ENCODE measurements at regions not wholly inside any gene's neighbourhood (a gene's known extent, or its start where the extent isn't known, plus 50 kb on each side); places are given as distances from the start of the nearest gene placed in this dataset.

DNA sequence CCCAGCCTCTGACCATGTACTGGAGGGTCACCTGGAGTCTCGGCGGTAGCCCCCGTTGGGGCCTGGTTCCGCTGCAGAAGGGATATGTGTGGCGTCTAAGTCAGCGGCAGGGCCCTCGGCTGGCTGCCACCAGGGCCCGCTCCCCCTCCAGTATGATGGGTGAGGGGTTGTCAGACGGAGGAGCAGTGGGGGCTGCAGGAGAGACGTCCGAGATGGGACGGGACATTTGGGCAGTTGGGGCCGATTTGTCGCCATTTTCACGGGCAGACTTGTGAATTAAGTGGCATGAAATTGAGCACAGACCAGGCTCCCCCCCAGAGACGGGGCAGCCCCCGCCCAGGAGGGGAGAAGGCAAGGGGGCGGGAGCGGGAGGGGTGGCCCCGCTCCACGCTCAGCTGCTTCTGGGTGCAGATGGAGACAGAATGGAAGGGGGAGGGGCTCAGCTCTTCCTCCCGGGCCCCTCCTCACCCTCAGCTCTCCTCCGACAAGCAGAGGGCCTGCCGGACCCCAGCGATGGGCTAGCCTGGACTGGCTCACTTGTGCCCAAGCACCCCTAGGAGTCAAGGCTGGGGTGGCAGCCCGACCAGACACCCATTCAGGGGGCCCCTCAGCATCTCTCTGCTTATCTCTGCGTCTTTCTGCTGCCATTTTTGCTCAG lies 52.7 kb upstream of the LHX1 start:
- TF ChIP-seq, protein P1, sequence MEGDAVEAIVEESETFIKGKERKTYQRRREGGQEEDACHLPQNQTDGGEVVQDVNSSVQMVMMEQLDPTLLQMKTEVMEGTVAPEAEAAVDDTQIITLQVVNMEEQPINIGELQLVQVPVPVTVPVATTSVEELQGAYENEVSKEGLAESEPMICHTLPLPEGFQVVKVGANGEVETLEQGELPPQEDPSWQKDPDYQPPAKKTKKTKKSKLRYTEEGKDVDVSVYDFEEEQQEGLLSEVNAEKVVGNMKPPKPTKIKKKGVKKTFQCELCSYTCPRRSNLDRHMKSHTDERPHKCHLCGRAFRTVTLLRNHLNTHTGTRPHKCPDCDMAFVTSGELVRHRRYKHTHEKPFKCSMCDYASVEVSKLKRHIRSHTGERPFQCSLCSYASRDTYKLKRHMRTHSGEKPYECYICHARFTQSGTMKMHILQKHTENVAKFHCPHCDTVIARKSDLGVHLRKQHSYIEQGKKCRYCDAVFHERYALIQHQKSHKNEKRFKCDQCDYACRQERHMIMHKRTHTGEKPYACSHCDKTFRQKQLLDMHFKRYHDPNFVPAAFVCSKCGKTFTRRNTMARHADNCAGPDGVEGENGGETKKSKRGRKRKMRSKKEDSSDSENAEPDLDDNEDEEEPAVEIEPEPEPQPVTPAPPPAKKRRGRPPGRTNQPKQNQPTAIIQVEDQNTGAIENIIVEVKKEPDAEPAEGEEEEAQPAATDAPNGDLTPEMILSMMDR (IDR thresholded peaks at IDR 0.05), result no peak
- TF ChIP-seq POLR2A (IDR thresholded peaks at IDR 0.05), result no peak

Data from Peyer's patch (tissue), 4 donors.